AG04449 (cell line): ENCODE measurements at regions not wholly inside any gene's neighbourhood (a gene's known extent, or its start where the extent isn't known, plus 50 kb on each side); places are given as distances from the start of the nearest gene placed in this dataset.

Source experiments
- CTCF ChIA-PET: fragments of 350-600 bp; formaldehyde crosslinking; extraction: SDS; loops from one replicate; lab custom pipeline; 2021; ENCODE audit warnings: antibody characterized with exemption; lab: Yijun Ruan, JAX
- POLR2A ChIA-PET: fragments of 400-600, 350-600 bp; formaldehyde crosslinking; extraction: SDS; loops from one replicate; lab custom pipeline; 2020; ENCODE audit warnings: antibody characterized with exemption, inconsistent platforms; lab: Yijun Ruan, JAX
- DNase-seq: peaks from one replicate; pipeline ENCODE4 v3.0.0-alpha.2; 2010; ENCODE audit warnings: low read depth, low spot score
- H3K4me3 ChIP-seq: 2 replicates; pipeline ENCODE4 v1.5.1; 2011; ENCODE audit warnings: low read depth, mild to moderate bottlenecking, control low read depth, low read length
- CTCF ChIP-seq: IDR thresholded peaks from one replicate; pipeline ENCODE4 v1.5.1; 2011; ENCODE audit warnings: mild to moderate bottlenecking, moderate library complexity, low read length, control low read depth, inconsistent platforms; ENCODE audit not compliant: insufficient read depth; ENCODE audit errors: missing control alignments

GRCh38 chr12:115072712-115073111 lies 388.7 kb upstream of the TBX3 start:
- TF ChIP-seq CTCF = no peak
- ChIA-PET CTCF (no interaction called here), POLR2A (no interaction called here)
- no peak for DNase-seq
- H3K4me3 ChIP-seq = no peak overlapping the region

- no peak overlapping the region for H3K4me3 ChIP-seq
- ChIA-PET CTCF (no interaction called here), POLR2A (no interaction called here)
- no peak for TF ChIP-seq CTCF
- DNase-seq = no peak
Observed at GRCh38 chr12:115070313-115070712, 386.3 kb upstream of the TBX3 start.

- POLR2A ChIA-PET = no interaction called here
- TF ChIP-seq CTCF = no peak
- no peak for DNase-seq
- CTCF ChIA-PET = no interaction called here
- H3K4me3 ChIP-seq = no peak overlapping the region
Observed at GRCh38 chr12:115064296-115064695, 380.3 kb upstream of the TBX3 start.

GRCh38 chr12:115062741-115063140 lies 378.8 kb upstream of the TBX3 start:
- ChIA-PET CTCF (no interaction called here), POLR2A (no interaction called here)
- H3K4me3 ChIP-seq = no peak overlapping the region
- DNase-seq = no peak
- no peak for TF ChIP-seq CTCF

GRCh38 chr12:115060477-115061168 lies 376.6 kb upstream of the TBX3 start:
- DNase-seq = no peak
- ChIA-PET CTCF (no interaction called here), POLR2A (no interaction called here)
- no peak for TF ChIP-seq CTCF
- no peak overlapping the region for H3K4me3 ChIP-seq

- TF ChIP-seq CTCF = no peak
- no peak for DNase-seq
Observed at GRCh38 chr12:115057445-115057844, 373.5 kb upstream of the TBX3 start.

More at GRCh38 chr12:115057445-115057844, 373.5 kb upstream of the TBX3 start:
- ChIA-PET POLR2A (no interaction called here), CTCF (no interaction called here)
- no peak overlapping the region for H3K4me3 ChIP-seq
